ENCODE measurements at regions not wholly inside any gene's neighbourhood (a gene's known extent, or its start where the extent isn't known, plus 50 kb on each side); places are given as distances from the start of the nearest gene placed in this dataset.

- TF ChIP-seq POLR2A (IDR thresholded peaks at IDR 0.05) = no peak
- TF ChIP-seq CTCF (IDR thresholded peaks at IDR 0.05 in 8 of 11, conservative IDR thresholded peaks at IDR 0.05 in 3 of 11) = no peak
- no peak for TF ChIP-seq POLR2AphosphoS5 (IDR thresholded peaks at IDR 0.05)
Measured at GRCh38 chr4:25551605-25552004, 104.0 kb upstream of the SLC34A2 start.
